ENCODE measurements at regions not wholly inside any gene's neighbourhood (a gene's known extent, or its start where the extent isn't known, plus 50 kb on each side); places are given as distances from the start of the nearest gene placed in this dataset.

DNA sequence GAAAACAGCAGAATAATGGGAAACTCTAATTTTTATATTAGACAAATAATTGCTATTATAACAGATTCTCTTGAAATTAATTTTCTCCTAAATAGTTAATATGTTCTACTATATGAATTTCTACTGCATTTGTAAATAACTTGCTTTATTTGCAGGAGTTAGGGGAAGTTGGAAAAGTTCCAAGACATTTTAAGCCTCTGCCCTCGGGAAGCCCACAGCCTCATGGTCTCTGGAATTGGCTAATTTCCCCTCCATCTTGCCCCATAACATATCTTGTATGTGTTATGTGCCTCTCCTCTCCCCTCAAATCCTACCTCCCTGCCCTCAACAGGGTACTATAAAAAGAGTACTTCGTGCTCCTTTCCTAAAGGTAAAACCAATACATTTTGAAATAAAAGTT lies 271.4 kb upstream of the NR5A2 start:
- H3K36me3 ChIP-seq, result no peaks in the 10 kb centered on the region

DNA sequence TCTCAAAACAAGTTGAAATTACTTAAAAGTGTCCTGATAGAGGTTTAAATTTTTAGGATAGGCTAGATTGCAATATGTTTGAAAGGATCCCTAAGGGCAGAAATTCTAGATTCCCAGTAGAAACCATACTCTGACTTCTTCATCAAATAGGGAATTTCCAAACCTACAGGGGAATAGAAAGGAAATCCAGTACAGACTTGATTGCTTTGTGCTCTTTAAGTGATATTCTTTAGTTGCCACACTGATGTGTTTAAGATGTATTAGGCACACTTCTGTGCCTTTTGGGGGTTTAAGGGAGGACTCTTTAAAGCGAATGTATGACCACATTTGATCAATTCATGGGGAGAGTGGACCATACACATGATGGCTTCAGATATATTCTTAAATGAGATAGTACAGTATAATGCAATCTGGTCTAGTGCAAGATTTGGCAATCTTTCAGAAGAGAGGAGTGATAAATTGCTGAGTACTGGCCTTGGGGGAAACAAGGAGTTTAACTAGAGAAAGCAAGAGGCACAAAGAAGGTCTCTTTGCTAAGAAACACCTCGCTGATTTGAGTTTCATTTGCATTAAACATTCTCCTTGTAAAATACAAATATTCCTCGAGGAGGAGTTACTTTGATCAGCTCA lies 268.8 kb upstream of the NR5A2 start:
- H3K9me3 ChIP-seq, result no peaks in the 10 kb centered on the region
- 25 to 30% methylated on average over 3 of the region's 3 CpGs for WGBS, 2 donors
- no peak overlapping the region for H3K4me3 ChIP-seq
- no peak overlapping the region for H3K27ac ChIP-seq
- DNase-seq, result no peak
- no peaks in the 10 kb centered on the region for H3K36me3 ChIP-seq
- intact Hi-C loops (cut with DNase I), result no loop called here
- no peaks in the 10 kb centered on the region for H3K4me1 ChIP-seq
- peaks cover 0 to 4% (median 0%) of the 10 kb centered on the region in 4 donors for H3K27me3 ChIP-seq
- TF ChIP-seq, protein P1, sequence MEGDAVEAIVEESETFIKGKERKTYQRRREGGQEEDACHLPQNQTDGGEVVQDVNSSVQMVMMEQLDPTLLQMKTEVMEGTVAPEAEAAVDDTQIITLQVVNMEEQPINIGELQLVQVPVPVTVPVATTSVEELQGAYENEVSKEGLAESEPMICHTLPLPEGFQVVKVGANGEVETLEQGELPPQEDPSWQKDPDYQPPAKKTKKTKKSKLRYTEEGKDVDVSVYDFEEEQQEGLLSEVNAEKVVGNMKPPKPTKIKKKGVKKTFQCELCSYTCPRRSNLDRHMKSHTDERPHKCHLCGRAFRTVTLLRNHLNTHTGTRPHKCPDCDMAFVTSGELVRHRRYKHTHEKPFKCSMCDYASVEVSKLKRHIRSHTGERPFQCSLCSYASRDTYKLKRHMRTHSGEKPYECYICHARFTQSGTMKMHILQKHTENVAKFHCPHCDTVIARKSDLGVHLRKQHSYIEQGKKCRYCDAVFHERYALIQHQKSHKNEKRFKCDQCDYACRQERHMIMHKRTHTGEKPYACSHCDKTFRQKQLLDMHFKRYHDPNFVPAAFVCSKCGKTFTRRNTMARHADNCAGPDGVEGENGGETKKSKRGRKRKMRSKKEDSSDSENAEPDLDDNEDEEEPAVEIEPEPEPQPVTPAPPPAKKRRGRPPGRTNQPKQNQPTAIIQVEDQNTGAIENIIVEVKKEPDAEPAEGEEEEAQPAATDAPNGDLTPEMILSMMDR (IDR thresholded peaks at IDR 0.05), result no peak
- TF ChIP-seq POLR2A (IDR thresholded peaks at IDR 0.05), result no peak

More for the DNA sequence above, 271.4 kb upstream of the NR5A2 start:
- Histone ChIP-seq H3K9me3 (no peaks in the 10 kb centered on the region), H3K27me3 (peaks cover 0 to 4% (median 0%) of the 10 kb centered on the region in 4 donors), H3K27ac (no peak overlapping the region), H3K4me3 (no peak overlapping the region), H3K4me1 (no peaks in the 10 kb centered on the region)
- DNase-seq, result no peak
- WGBS, 2 donors, result 24 to 44% methylated on average over 2 of the region's 2 CpGs
- no peak for TF ChIP-seq POLR2A (IDR thresholded peaks at IDR 0.05)
- TF ChIP-seq, protein P1 (IDR thresholded peaks at IDR 0.05), result no peak
- intact Hi-C loops (cut with DNase I), result no loop called here

DNA sequence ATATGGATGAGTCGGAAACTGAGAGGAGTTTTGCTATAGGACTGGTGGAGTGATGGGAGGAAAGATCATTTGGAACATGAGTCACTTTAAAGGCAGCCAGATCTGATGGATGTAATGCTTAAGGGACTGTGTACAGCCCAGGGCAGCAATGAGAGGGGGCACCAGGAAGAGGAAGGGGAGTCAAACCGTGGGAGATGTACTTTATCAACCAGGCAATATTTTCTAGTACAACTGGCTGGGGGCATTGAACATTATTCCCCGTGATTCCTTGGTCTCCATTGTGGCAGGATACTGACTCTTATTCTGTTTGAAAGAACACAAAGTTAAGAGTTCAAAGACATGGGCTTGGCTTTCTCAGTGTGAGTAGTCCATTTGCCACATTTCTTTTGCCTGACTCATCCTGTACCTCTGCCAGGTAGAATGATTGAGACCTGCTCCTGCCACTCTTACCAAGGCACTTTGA lies 268.2 kb upstream of the NR5A2 start:
- no peak overlapping the region for H3K27ac ChIP-seq
- WGBS, 2 donors, result 18 to 25% methylated on average over 3 of the region's 3 CpGs
- H3K4me1 ChIP-seq, result no peaks in the 10 kb centered on the region
- no peak overlapping the region for H3K4me3 ChIP-seq
- peaks cover 0 to 4% (median 0%) of the 10 kb centered on the region in 4 donors for H3K27me3 ChIP-seq
- H3K36me3 ChIP-seq, result no peaks in the 10 kb centered on the region
- no peak for DNase-seq
- intact Hi-C loops (cut with DNase I), result no loop called here
- no peaks in the 10 kb centered on the region for H3K9me3 ChIP-seq
- TF ChIP-seq, protein P1 (IDR thresholded peaks at IDR 0.05), result no peak
- TF ChIP-seq POLR2A (IDR thresholded peaks at IDR 0.05), result no peak

DNA sequence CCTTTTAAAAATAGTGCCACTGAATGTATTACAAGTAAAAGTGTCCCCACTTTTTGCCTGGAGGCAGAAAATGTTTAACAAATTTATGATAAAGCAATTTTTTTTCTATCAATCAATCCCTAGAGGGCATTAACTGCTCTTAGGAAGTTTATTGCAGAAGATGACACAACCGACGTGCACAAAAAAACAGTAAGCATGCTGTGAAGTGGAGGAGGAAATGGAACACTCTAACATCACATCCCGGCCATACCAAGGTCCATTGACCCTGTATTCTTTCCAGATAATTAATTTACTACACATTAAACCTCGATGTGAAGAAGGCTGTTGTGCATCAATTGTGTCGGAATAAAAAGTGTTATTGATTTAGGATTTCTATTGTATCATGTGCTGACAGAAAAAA lies 264.9 kb upstream of the NR5A2 start:
- intact Hi-C loops (cut with DNase I), result no loop called here
- H3K9me3 ChIP-seq, result peaks cover 0 to 4% (median 0%) of the 10 kb centered on the region in 3 donors
- H3K27me3 ChIP-seq, result no peaks in the 10 kb centered on the region
- no peak overlapping the region for H3K4me3 ChIP-seq
- TF ChIP-seq, protein P1 (IDR thresholded peaks at IDR 0.05), result no peak
- no peak for TF ChIP-seq POLR2A (IDR thresholded peaks at IDR 0.05)
- no peaks in the 10 kb centered on the region for H3K4me1 ChIP-seq
- 63 to 71% methylated on average over 5 of the region's 5 CpGs for WGBS, 2 donors
- DNase-seq, result no peak
- no peak overlapping the region for H3K27ac ChIP-seq
- H3K36me3 ChIP-seq, result no peaks in the 10 kb centered on the region

DNA sequence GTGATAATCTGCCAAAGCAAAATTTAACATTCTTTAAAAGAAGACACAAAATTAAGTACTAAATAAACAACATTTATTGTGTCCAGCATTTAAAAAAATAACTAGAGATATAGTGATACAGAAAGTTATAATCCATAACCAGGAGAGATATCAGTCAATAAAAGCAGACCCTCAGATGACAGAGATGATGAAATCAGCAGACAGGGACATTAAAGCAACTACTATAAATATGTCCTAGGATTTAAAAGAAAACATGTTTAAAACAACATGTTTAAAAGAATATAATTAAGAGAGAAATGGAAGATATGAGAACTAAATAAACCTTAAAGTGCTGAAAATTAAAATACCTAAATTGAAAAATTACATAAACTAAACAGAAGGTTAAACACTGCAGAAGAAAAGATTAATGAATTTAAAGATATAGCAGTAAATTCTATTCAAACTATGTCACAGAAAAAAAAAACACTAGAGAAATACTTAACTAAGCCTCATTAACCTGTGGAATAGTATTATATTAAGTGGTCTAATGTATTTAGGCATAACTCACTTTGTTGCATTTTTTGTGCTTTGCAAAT lies 261.2 kb upstream of the NR5A2 start:
- intact Hi-C loops (cut with DNase I), result no loop called here
- no peak for DNase-seq
- Histone ChIP-seq H3K27me3 (no peaks in the 10 kb centered on the region), H3K4me1 (no peaks in the 10 kb centered on the region), H3K27ac (no peak overlapping the region), H3K36me3 (no peaks in the 10 kb centered on the region), H3K9me3 (peaks cover 0 to 4% (median 0%) of the 10 kb centered on the region in 3 donors), H3K4me3 (no peak overlapping the region)
- TF ChIP-seq POLR2A (IDR thresholded peaks at IDR 0.05), result no peak
- TF ChIP-seq, protein P1 (IDR thresholded peaks at IDR 0.05), result no peak
